Astrocyte (in vitro differentiated cells and primary cell): ENCODE measurements at regions not wholly inside any gene's neighbourhood (a gene's known extent, or its start where the extent isn't known, plus 50 kb on each side); places are given as distances from the start of the nearest gene placed in this dataset.
"Not testable (repeated sequence)": the region's sequence is repeated elsewhere in the genome, so short reads cannot be mapped to it uniquely, and the experiment has no call there.

ENCODE experiments used
- DNase-seq: peaks from one replicate; pipeline ENCODE4 v3.0.0-alpha.2; 2010; ENCODE audit warnings: low read depth
- FAIRE-seq: peaks from 2 replicates; lab custom pipeline; 2011; peaks lifted over from hg19 to GRCh38; lab: Jason Lieb, UNC
- H2AFZ ChIP-seq: 2 replicates; pipeline ENCODE4 v1.6.0; 2012; ENCODE audit warnings: low read depth, low read length, inconsistent platforms
- H3K27ac ChIP-seq: 2 replicates; pipeline ENCODE4 v1.5.1; 2011; ENCODE audit warnings: low read depth, low read length, inconsistent platforms
- H3K27me3 ChIP-seq: 2 replicates; pipeline ENCODE4 v1.6.0; 2011; ENCODE audit warnings: low read length, inconsistent platforms; ENCODE audit not compliant: insufficient read depth
- H3K36me3 ChIP-seq: 2 replicates; pipeline ENCODE4 v1.5.1; 2011; ENCODE audit warnings: low read length, inconsistent platforms; ENCODE audit not compliant: insufficient read depth
- H3K4me1 ChIP-seq: 2 replicates; pipeline ENCODE4 v1.5.1; 2011; ENCODE audit warnings: low read length, inconsistent platforms; ENCODE audit not compliant: insufficient read depth
- H3K4me2 ChIP-seq: 2 replicates; pipeline ENCODE4 v1.6.0; 2012; ENCODE audit warnings: low read length, inconsistent platforms
- H3K4me3 ChIP-seq: 2 replicates; pipeline ENCODE4 v1.5.1; 2011; ENCODE audit warnings: low read depth, mild to moderate bottlenecking, low read length, inconsistent platforms; ENCODE audit not compliant: insufficient read depth
- H3K79me2 ChIP-seq: 2 replicates; pipeline ENCODE4 v1.6.0; 2012; ENCODE audit warnings: mild to moderate bottlenecking, low read length, inconsistent platforms; ENCODE audit not compliant: insufficient read depth
- H3K9ac ChIP-seq: 2 replicates; pipeline ENCODE4 v1.6.0; 2012; ENCODE audit warnings: mild to moderate bottlenecking, low read length, inconsistent platforms
- H3K9me3 ChIP-seq: 2 replicates; pipeline ENCODE4 v1.5.1; 2012; ENCODE audit warnings: low read depth, mild to moderate bottlenecking, low read length, inconsistent platforms; ENCODE audit not compliant: insufficient read depth
- H4K20me1 ChIP-seq: 2 replicates; pipeline ENCODE4 v1.6.0; 2012; ENCODE audit warnings: low read length, inconsistent platforms; ENCODE audit not compliant: insufficient read depth
- H3K27ac Mint-ChIP-seq: one replicate; pipeline ENCODE4 v1.8.0; 2021; ENCODE audit warnings: mild to moderate bottlenecking, mixed read lengths; ENCODE audit not compliant: unreplicated experiment
- H3K27me3 Mint-ChIP-seq: one replicate; pipeline ENCODE4 v1.8.0; 2021; ENCODE audit warnings: low read depth, mixed read lengths; ENCODE audit not compliant: unreplicated experiment
- H3K36me3 Mint-ChIP-seq: one replicate; pipeline ENCODE4 v1.8.0; 2021; ENCODE audit warnings: low read depth, mixed read lengths; ENCODE audit not compliant: unreplicated experiment
- H3K4me1 Mint-ChIP-seq: one replicate; pipeline ENCODE4 v1.8.0; 2021; ENCODE audit warnings: low read depth, mixed read lengths; ENCODE audit not compliant: unreplicated experiment
- H3K4me3 Mint-ChIP-seq: one replicate; pipeline ENCODE4 v1.8.0; 2021; ENCODE audit warnings: mild to moderate bottlenecking, moderate library complexity, mixed read lengths; ENCODE audit not compliant: unreplicated experiment
- H3K9me3 Mint-ChIP-seq: one replicate; pipeline ENCODE4 v1.8.0; 2021; ENCODE audit warnings: mild to moderate bottlenecking, mixed read lengths; ENCODE audit not compliant: unreplicated experiment

DNA sequence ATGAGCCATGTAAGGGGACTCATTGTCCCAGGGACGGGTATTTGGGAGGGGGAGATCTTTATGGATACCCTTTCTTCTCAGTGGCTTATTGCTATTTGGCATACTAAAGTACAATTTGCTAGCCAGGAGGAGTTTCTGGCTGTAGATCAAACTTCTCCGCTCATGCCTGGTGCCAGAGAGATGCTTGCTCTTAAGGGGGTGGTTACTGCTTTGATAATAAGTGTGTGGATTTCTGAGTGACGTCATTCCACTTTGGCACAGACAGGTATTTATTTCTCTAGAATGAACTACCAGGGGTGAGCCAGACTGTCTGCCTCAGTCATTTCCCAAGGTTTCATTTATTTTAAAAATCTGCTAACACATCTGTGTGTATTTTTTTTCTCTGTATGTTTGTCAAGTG, 131.1 kb downstream of the SRGAP2 start:
- DNase-seq: peak; percentile 64
- not testable (repeated sequence) for H3K9me3 ChIP-seq, H3K4me2 ChIP-seq, H2AFZ ChIP-seq, H3K27me3 Mint-ChIP-seq, H3K27ac Mint-ChIP-seq, H4K20me1 ChIP-seq, H3K27me3 ChIP-seq, H3K4me1 ChIP-seq, H3K9me3 Mint-ChIP-seq, H3K79me2 ChIP-seq, H3K36me3 Mint-ChIP-seq, H3K27ac ChIP-seq, H3K4me3 Mint-ChIP-seq, H3K36me3 ChIP-seq, H3K4me1 Mint-ChIP-seq, H3K4me3 ChIP-seq, FAIRE-seq, H3K9ac ChIP-seq

DNA sequence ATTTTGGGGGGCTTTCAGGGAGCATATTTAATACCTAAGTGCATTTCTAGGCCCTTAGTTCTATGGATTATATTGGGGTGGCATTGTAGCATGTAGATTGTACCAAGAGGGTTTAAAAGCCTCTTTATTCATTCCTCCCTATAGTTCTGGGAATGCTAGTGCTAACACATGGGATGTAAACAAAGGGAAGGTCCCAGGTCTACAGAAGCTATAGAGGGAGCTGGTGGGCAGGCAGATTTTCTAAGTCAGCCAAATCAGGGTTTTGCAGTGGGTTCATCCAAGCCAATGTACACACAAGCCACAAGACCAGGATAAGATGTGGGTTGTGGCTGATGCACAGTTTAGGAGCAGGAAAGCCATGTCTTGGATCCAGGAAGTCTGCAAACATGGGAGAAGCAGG, 131.8 kb downstream of the SRGAP2 start:
- H4K20me1 ChIP-seq, H2AFZ ChIP-seq, H3K4me3 ChIP-seq, H3K36me3 Mint-ChIP-seq, H3K27ac Mint-ChIP-seq, H3K27me3 Mint-ChIP-seq, FAIRE-seq, H3K4me1 ChIP-seq, H3K4me1 Mint-ChIP-seq, H3K27ac ChIP-seq, DNase-seq, H3K4me2 ChIP-seq, H3K79me2 ChIP-seq, H3K9me3 Mint-ChIP-seq, H3K4me3 Mint-ChIP-seq, H3K36me3 ChIP-seq, H3K9ac ChIP-seq, H3K9me3 ChIP-seq, H3K27me3 ChIP-seq: not testable (repeated sequence)

DNA sequence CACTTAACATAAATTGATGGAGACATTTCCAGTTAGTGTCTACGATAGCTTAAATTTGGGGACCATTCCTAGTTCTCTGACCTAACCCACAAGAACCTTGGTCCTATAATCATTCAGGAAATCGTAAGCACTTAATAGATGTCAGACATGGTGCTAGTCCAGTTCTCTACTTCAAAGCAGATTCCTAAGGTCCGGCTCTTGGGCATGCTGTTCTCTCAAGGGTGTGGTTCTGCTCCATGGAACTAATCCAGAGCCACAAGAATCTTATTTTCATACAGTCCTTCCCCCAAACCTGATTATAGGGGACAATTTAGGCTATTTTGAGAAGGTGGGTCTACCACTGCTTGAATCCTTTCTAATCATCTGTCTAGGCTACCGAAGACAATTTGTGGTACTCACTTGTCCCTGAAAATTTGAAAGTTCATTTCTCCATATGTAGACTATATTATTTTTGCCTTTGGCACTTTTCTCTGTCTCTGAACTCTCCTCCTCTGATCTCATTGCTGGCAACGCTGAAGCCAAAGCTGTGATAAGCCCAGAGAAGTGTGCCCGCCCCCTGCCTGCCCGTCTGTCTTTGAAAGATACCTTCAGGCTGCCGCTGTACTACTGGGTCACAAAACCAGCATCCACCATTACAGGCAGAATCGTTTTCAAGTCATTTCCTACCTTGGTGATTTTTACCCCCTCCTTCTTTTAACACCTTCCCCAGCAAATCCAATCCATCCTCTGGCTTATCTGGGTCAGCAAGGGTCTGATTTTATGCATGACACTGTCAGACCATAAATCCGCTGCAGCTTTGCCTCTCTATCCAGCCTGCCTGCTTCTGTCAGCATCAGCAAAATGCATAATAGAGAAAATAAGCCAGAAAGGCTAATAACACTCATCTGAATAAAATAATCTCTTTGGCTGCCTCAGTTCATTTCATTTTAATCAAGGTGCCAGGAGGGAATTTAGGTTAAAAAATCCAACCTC, 132.8 kb downstream of the SRGAP2 start:
- H3K27me3 Mint-ChIP-seq, H3K27ac Mint-ChIP-seq, H3K9ac ChIP-seq: not testable (repeated sequence)

GRCh38 chr1:206337024-206337423, 133.3 kb upstream of the IKBKE start:
- not testable (repeated sequence) for H3K36me3 Mint-ChIP-seq
- peak; percentile 32 for FAIRE-seq

More for the DNA sequence above, 132.8 kb downstream of the SRGAP2 start:
- not testable (repeated sequence) for H3K36me3 ChIP-seq, DNase-seq, H3K9me3 Mint-ChIP-seq, H3K9me3 ChIP-seq, H3K4me1 ChIP-seq, H3K4me1 Mint-ChIP-seq, H3K4me3 Mint-ChIP-seq, H4K20me1 ChIP-seq, H3K27ac ChIP-seq, H3K4me2 ChIP-seq, H3K36me3 Mint-ChIP-seq, H3K79me2 ChIP-seq, H3K4me3 ChIP-seq, FAIRE-seq, H2AFZ ChIP-seq, H3K27me3 ChIP-seq

DNA sequence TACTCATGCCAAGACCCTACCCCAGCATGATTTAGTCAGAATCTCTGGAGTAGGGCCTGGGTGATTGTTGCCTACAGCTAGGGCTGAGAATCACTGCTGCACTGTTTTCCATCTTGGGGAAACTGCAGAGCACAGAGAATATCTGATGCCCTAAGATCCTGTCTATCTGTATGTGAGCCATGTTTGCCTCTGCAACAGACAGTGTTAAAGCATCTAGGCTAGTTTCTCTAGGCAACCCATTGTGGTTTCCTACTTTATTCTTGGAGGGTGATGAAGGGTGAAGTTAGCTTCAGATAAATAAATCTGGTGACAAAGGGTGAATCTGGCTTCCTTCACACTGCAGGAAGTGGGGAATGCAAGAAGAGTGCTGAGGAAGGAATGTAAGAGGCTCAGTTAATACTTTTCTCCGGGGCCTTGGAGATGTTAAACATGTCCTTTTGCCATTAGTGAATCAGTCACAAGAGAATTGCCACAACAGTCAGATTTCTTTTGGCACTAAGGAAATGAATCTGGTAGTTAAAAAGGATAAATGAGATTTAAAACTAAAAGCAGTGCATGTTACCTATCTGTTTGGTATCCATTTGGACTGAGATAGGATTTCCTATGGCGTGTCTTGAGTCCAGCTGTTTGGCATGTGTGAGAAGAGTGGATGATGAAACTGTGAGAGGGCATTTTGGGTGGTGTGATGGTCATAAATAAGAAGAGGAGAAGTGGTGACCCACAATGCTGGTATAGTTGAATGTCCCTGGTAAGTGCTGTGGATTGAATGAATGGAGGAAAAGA, 119.6 kb upstream of the IKBKE start:
- H3K36me3 Mint-ChIP-seq, H3K79me2 ChIP-seq, H3K4me1 ChIP-seq, H4K20me1 ChIP-seq, H3K27ac Mint-ChIP-seq, H3K27me3 ChIP-seq, H3K4me3 Mint-ChIP-seq, H3K36me3 ChIP-seq, H3K27ac ChIP-seq, H3K9me3 Mint-ChIP-seq, H3K27me3 Mint-ChIP-seq, H3K4me2 ChIP-seq, H3K9ac ChIP-seq, H3K4me1 Mint-ChIP-seq, H3K9me3 ChIP-seq, H3K4me3 ChIP-seq, H2AFZ ChIP-seq: not testable (repeated sequence)
- DNase-seq: peak; percentile 0
- FAIRE-seq: peak; percentile 76

More at GRCh38 chr1:206337024-206337423, 133.3 kb upstream of the IKBKE start:
- DNase-seq: peak; percentile 9
- not testable (repeated sequence) for H3K9me3 ChIP-seq, H2AFZ ChIP-seq, H3K36me3 ChIP-seq, H3K9ac ChIP-seq, H3K27me3 ChIP-seq, H3K4me2 ChIP-seq, H4K20me1 ChIP-seq, H3K4me3 ChIP-seq, H3K79me2 ChIP-seq, H3K27ac ChIP-seq, H3K27ac Mint-ChIP-seq, H3K4me1 ChIP-seq, H3K4me1 Mint-ChIP-seq, H3K27me3 Mint-ChIP-seq, H3K4me3 Mint-ChIP-seq, H3K9me3 Mint-ChIP-seq
